Caki2 (cell line): ENCODE measurements at regions not wholly inside any gene's neighbourhood (a gene's known extent, or its start where the extent isn't known, plus 50 kb on each side); places are given as distances from the start of the nearest gene placed in this dataset.
A peak's percentile ranks its signal among the peaks of the same experiment; 100 is the strongest.

Experiments used
- DNase-seq: peaks from one replicate; pipeline ENCODE4 v3.0.0-alpha.2; 2015; ENCODE audit warnings: low read depth
- in situ Hi-C: cut with HindIII; loops from 2 replicates; pipeline ENCODE4 v1.10.0; 2016; ENCODE audit warnings: low sequenced_read_pairs, low pct_unique_long_range_greater_than_20kb, mixed read lengths

DNA sequence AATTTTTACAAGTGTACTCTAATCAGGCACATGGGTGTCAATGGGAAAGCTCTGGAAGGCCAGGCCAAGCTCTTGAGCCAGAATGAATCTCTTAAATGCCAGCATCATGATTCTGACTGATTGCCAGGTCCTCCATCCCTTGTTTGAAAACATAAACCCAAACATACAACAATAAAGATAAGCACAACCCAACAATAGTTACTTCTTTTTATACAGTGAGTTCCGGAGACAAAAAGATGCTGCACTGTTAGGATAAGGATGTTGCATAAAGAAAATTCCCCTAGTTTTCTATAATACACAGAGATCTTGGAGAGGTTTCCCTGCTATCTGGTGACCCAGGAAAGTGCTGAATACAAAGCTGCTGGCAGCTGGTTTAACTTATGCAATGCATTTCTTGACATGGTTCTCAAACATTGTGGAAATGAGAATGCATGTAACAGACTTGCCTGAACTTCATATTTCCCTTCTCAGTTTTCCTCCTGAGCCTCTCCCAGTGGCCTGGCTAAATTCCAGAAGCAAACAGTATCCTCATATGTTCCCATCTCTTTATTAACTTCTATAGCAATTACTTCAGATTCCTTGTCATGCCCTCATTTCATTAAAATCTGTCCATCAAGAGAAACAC lies 180.1 kb upstream of the PRICKLE2 start:
- DNase-seq = no peak
- in situ Hi-C loops = no loop called here

DNA sequence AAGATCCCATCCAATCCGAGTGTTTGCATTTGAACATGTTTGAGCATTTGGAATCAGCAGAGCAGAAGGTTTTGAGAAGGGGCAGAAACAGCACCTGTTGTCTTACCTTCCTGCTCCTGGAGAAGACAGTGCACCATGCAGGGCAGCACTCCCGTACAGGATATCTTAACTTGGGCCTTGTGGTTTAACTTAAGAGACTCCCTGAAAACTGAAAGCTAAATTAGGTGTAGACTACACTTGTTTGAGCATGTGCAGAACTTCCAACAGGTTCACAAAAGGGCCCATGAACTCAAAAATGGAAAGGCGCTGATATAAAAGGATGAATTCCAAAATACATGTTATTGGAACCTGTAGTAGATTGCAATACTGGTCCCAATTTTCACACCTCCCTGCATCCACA lies 175.4 kb upstream of the PRICKLE2 start:
- in situ Hi-C loops = no loop called here
- no peak for DNase-seq

DNA sequence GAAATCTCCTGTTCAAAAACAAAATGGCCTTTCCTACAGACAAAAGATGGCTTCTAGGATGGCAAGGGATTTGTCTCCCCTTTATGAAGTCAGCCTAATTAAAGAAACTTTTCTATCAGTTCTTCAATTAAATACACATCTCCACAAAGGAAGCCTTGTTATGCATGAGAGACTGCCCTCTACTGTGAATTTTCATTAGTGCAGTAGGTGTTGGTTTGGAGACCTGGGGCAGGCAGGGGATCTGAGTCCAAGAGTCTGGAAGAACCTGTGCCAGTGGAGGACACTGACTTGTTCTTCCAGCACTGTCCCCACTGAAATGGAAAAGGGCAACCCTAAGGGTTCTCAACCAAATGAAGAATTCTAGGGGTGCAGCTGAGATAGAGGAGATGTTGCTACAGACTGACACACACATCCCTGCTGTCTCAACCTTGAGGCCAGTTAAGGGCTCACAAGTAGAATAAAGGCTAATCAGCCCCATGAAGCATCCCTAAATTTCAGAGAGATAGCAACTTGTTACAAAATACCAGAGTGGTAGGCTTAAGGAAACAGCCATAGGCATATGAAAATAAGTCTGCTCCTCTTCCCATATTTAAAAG lies 174.0 kb upstream of the PRICKLE2 start:
- in situ Hi-C loops = no loop called here
- DNase-seq = peak; percentile 45

DNA sequence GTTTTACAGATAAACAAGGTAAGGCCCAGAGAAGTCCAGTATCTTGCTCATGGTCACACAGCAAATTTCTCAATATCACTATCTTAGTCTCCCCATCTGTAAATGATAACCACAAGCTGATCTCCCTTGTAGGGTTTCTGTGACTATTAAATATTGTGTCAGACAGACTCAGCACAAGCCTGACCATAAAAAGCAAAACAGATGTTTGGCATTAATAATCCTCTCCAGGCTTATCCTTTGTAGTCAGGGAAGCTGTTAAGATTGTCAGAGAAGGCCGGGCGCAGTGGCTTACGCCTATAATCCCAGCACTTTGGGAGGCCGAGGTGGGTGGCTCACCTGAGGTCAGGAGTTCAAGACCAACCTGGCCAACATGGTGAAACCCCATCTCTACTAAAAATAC lies 173.2 kb upstream of the PRICKLE2 start:
- DNase-seq = no peak
- in situ Hi-C loops = no loop called here

DNA sequence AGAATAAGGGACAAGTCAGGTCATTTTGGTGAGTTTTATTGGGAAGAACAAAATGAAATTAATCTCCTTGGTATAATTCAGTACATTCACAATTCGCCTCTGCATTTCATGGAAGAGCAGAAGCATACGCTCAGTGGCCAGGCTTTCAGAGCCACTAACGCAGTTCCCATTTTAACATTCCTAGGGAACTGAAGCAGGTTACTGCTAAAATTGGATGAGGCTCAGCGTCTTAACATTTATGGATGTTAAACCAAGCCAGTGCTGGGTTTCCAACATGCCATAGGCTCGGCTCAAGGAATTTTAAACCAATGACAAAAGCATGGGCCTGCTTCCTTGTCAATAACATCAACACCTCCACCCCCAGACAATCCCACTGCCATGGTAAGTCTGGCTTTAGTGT lies 172.7 kb upstream of the PRICKLE2 start:
- in situ Hi-C loops = no loop called here
- no peak for DNase-seq

DNA sequence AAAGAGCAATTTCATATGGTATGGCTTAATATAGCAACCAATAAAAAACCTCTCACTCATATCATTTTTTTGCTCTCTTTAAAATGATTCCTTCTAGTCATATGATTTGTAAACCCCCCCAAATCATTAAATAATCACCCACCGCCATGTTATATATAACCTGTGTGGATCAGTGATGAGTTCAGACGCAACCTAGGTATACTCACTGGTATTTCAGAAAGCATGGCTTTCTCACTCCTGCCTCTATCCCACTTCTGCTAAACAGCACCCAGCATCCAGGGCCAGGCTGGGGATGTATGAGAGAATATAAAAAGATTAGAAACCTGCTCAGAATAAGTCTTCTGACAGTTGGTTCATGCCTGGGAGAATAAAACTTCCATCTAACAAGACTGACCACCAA lies 172.3 kb upstream of the PRICKLE2 start:
- DNase-seq = no peak
- in situ Hi-C loops = no loop called here

DNA sequence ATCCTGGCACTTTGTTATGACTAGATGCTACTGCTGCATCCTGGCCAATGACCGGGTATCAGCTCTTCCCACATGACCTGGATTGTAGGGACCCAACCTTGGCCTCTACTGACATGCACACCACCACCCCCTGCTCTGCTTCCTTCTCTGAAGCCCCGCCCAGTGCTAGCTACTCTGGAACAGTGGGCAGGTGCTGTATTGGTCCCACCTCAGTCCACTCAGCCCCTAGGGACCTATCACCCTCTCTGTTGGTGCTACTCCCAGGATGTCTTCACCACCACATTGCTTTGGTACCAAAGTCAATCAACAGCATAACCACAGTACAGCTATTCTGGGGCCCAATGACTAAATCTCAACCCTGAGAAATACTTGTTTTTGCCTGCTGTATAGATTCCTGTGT lies 170.2 kb upstream of the PRICKLE2 start:
- in situ Hi-C loops = no loop called here

DNA sequence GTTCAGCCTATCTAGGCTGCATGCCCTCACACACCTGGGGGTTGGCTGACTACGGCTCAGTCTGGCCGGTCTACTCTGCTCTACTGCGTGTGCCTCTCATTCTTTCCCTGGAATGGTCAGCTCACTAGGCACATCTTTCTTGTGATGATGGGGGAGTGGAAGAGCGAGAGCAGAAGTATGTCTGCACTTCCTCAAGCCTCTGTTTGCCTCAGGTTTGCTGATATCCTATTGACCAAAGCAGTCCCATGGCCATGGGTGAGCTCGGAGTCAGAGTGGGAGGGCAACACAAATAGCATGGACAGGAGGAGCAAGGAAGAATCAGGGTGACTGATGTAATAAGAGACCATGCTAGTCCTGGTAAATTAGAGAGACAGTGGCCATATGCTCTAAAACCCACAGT lies 167.9 kb upstream of the PRICKLE2 start:
- in situ Hi-C loops = no loop called here
- DNase-seq = no peak

More for the DNA sequence above, 170.2 kb upstream of the PRICKLE2 start:
- DNase-seq = no peak

DNA sequence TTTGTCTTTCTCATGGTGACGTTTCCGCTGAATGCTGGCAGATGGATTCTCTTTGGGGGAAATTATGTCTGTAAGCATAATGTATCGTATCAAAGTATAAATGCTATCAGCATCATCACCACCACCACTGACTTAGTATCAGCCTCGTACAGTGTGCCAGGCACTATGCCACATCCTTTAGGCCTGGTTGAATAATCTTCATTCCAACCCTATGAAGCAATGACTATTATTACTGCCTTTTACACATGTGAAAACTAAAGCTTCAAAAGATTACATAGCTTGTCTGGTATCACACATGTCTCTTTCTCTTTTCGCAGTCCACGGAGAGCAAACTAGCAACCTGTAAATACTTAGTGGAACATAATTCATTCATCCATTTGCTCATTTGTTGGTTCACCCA lies 166.7 kb upstream of the PRICKLE2 start:
- in situ Hi-C loops = no loop called here
- DNase-seq = no peak

DNA sequence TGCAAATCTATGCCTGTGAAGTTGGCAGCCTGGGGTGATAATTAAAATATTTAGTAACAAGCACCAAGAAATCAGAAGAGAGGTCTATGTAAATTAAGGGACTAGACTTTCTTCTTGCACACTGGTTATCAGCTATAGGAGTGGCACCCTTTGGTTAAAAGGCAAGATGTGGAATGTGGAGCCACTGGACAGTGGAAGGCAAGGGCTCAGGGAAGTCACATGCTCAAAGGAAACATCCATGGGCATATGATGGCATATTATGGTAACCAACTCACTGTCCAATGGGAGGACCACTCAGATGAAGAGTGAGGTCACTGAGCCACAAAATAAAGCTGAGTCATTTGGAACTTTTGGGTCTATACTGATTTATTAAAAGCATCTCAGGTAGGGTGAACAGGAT lies 165.6 kb upstream of the PRICKLE2 start:
- no peak for DNase-seq
- in situ Hi-C loops = no loop called here

DNA sequence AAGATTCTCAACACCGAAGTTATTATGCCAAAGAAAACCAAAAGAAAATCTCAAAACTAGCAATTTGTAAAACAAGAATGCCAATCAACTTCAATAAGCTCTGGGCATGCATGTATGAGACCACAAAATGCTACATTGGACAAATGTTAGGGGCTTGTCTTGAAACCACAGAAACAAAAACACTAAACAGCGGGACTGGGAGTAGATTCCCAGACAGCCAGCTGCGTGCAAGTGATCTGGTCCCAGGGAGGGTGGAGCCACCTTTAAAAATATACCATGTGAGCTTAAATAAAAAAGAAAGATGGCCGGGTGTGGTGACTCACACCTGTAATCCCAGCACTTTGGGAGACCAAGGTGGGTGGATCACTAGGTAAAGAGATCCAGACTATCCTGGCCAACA lies 163.6 kb upstream of the PRICKLE2 start:
- in situ Hi-C loops = no loop called here

DNA sequence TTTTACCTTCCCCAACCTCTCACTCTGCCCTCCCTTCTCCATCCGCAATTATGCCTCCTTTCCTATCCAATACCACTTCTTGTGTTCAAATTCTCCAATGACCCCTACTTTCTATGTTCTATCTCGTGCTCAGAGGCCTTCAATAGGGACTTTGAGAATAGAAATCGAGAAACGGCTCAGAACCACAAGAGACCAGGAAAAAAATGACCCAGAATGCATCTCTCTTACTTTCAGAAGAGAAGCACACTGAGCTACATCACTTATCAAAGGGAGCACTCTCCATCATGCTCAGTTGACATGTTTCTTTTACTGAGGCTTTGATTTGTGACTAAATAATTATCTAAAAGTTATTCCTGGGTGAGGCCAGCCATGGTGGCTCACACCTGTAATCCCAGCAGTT lies 162.4 kb upstream of the PRICKLE2 start:
- no peak for DNase-seq
- in situ Hi-C loops = no loop called here

More for the DNA sequence above, 163.6 kb upstream of the PRICKLE2 start:
- DNase-seq = no peak

DNA sequence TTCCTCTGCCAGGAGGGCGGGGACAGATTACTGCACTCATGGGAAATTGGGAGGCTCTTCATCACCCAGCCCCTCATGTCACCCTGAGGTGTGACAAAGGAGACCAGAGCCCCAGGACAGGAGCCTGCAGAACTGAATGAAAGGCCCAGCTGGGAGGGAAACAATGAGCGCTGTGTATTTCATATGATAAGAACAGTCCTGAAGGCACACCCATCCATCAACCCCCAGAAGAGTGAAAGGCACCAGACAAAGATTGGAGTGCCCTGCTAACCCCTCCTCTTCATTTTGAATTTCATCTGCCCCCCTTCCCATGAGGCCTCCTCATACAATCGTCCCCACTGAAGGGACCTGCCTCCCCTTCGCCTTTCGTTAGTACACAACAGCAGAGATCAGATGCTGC lies 160.0 kb upstream of the PRICKLE2 start:
- in situ Hi-C loops = no loop called here
- DNase-seq = no peak

DNA sequence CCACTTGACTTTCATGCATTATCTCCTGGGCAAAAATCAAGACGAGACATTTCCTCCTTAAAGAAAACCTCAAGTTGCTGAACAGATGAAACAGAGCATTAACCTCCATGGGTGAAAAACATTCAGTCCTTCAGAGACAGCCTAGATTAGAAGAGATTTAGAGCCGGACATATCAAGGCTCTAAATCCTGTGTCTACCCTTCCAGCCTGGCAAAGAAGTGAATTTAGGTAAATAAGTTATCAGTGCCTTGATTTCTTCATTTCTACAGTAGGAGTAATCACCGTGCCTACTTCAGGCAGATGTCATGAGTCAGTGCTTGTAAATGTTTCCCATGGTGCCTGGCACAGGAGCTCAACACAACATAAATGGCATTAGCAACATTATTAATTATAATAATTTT lies 159.3 kb upstream of the PRICKLE2 start:
- no peak for DNase-seq
- in situ Hi-C loops = no loop called here

DNA sequence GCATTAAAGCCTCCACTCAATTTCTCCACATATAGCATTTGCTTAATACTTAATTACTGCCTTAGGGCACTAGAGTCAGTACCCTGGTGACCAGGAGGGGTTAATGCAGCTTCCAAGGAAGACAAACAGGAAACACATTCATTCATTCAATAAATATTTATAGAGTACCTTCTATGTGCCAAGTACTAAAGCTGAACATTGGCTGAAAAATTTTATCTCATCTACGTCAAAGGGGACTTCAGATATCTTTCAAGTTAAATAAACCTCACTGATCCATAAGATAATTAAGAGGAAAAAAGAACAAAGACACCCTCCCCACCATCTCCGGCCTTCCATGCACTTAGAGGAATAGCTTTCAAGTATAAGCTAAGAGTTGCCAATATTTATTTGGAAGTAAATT lies 156.9 kb upstream of the PRICKLE2 start:
- no peak for DNase-seq
- in situ Hi-C loops = no loop called here

DNA sequence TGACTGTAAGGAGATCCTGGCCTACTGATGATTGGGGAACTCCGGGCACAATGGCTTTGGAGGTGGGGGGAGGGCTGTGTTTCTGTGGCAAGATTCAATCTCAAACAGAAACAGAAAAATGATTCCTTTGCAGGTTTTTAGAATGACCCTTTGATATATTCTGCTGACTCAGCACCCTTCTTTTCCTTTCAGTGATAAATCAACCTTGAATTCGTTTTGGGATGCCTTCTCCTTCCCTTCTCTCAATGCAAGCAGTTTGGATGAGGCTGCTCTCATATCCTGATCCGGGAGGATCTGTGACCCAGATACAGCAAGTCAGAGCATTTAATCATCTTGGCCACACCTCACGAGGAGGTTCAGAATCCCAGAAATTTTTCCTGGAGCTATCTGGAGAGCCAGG lies 156.1 kb upstream of the PRICKLE2 start:
- DNase-seq = no peak
- in situ Hi-C loops = no loop called here

DNA sequence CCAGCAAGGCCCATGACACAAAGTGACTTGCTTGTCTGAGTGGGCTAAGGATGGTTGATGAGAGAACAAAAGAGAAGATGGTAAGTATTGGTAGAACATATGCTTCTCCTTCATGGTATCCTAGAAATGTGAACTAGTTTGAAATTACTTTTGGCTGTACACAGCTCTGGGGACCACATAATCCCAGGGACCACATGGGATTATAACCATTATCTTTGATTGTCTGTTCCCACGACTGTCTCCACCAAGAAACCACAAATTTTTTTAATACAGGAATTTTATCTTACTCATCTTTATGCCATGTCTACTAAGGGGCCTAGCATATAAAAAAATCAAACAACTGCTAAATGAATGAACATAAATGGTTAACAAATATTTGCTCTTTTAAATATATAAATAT lies 155.3 kb upstream of the PRICKLE2 start:
- in situ Hi-C loops = no loop called here
- no peak for DNase-seq

DNA sequence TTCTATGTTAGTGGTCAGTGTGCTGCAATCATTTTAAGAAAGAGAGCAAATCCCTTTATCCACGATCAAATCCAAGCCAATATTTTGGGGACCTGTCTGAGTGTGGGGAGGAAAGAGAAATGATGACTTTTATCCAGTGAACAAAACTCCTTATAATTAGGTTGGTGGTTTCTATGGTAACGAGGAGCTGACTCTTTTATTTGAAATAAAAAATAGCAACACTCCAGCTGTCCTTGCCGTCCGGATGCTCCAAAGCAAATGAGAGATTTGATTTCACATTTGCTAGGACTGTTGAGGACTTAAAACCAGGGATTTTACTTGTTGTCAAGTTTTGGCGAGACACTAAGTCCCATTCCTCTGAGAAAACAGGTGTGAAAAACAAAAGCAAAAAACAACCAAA lies 154.0 kb upstream of the PRICKLE2 start:
- in situ Hi-C loops = no loop called here
- no peak for DNase-seq

DNA sequence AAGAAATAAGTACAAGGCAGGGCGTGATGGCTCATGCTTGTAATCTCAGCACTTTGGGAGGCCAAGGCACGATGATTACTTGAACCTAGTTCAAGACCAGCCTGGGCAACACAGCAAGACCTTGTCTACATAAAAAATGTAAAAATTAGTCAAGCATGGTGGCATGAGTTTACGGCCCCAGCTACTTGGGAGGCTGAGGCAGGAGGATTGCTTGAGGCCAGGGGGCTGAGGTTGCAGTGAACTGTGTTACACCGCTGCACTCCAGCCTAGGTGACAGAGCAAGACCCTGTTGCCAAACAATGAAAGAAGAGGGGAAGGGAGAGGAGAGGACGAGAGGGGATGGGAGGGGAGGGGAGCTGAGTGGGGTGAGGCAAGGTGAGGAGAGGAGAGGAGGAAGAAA lies 152.7 kb upstream of the PRICKLE2 start:
- in situ Hi-C loops = no loop called here
- DNase-seq = no peak

DNA sequence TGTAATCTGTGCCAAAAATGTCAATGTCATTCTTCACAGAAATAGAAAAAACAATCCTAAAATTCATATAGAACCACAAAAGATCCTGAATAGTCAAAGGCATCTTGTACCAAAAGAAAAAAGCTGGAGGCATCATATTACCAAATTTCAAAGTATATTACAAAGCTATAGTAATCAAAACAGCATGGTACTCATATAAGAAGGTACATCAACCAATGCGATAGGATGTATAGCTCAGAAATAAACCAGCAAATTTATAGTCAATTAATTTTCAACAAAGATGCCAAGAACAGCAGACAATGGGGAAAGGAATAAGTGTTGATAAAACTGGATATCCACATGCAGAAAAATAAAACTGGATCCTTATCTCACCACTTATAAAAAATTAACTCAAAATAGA lies 150.5 kb upstream of the PRICKLE2 start:
- in situ Hi-C loops = no loop called here
- DNase-seq = no peak
